Nephron (organoid): ENCODE measurements at regions not wholly inside any gene's neighbourhood (a gene's known extent, or its start where the extent isn't known, plus 50 kb on each side); places are given as distances from the start of the nearest gene placed in this dataset.
A peak's percentile ranks its signal among the peaks of the same experiment; 100 is the strongest.

Source experiments
- H3K27ac Mint-ChIP-seq, 3 experiments: 2 replicates each; pipeline ENCODE4 v1.8.0; 2020; ENCODE audit warnings: mixed read lengths in 3 of 3, mild to moderate bottlenecking in 2 of 3, moderate library complexity in 1 of 3
- H3K27me3 Mint-ChIP-seq: 2 replicates; pipeline ENCODE4 v1.8.0; 2021; ENCODE audit warnings: low read depth, mild to moderate bottlenecking, moderate library complexity, mixed read lengths
- H3K36me3 Mint-ChIP-seq: 2 replicates; pipeline ENCODE4 v1.8.0; 2020; ENCODE audit warnings: low read depth, mixed read lengths
- H3K4me1 Mint-ChIP-seq: 2 replicates; pipeline ENCODE4 v1.8.0; 2020; ENCODE audit warnings: mixed read lengths
- H3K4me3 Mint-ChIP-seq, 3 experiments: 2 replicates each; pipeline ENCODE4 v1.8.0; 2020; ENCODE audit warnings: mild to moderate bottlenecking in 3 of 3, mixed read lengths in 3 of 3, moderate library complexity in 2 of 3
- H3K9me3 Mint-ChIP-seq: 2 replicates; pipeline ENCODE4 v1.8.0; 2020; ENCODE audit warnings: mixed read lengths
- TF ChIP-seq, protein P1 (sequence below), 3 experiments: fragments of 200-600 bp; sonication (generic); IDR thresholded peaks; one replicate each; pipeline ENCODE4 v1.5.0; 2021; ENCODE audit warnings: antibody characterized with exemption in 3 of 3; ENCODE audit not compliant: unreplicated experiment in 3 of 3

DNA sequence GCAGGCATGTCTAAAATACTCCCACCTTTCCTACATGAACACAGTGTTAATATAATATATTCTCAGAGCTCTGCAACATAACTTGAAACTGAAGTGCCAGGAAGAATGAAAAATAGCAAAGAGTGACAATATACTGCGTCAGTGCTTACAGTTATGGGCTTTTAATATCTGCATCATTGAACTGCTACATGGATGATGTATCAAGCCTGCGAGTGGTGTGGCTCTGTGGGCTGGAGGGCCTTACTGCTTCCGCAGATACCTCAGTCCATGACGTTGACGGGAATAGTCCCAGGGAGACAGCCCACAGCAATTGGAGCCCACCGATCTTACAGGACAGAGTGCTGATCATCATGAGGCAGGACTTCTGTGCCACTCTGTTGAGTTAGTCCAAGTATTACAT is 727.0 kb downstream of the NR2F2 start:
- no peaks in the 10 kb centered on the region for H3K27me3 Mint-ChIP-seq
- TF ChIP-seq, protein P1, sequence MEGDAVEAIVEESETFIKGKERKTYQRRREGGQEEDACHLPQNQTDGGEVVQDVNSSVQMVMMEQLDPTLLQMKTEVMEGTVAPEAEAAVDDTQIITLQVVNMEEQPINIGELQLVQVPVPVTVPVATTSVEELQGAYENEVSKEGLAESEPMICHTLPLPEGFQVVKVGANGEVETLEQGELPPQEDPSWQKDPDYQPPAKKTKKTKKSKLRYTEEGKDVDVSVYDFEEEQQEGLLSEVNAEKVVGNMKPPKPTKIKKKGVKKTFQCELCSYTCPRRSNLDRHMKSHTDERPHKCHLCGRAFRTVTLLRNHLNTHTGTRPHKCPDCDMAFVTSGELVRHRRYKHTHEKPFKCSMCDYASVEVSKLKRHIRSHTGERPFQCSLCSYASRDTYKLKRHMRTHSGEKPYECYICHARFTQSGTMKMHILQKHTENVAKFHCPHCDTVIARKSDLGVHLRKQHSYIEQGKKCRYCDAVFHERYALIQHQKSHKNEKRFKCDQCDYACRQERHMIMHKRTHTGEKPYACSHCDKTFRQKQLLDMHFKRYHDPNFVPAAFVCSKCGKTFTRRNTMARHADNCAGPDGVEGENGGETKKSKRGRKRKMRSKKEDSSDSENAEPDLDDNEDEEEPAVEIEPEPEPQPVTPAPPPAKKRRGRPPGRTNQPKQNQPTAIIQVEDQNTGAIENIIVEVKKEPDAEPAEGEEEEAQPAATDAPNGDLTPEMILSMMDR (IDR thresholded peaks at IDR 0.05; ENCODE audit: unreplicated experiment in 3 of 3): no peak
- H3K9me3 Mint-ChIP-seq: no peaks in the 10 kb centered on the region
- no peaks in the 10 kb centered on the region for H3K4me1 Mint-ChIP-seq
- H3K36me3 Mint-ChIP-seq: no peaks in the 10 kb centered on the region
- H3K27ac Mint-ChIP-seq: no peak overlapping the region
- no peak overlapping the region for H3K4me3 Mint-ChIP-seq

DNA sequence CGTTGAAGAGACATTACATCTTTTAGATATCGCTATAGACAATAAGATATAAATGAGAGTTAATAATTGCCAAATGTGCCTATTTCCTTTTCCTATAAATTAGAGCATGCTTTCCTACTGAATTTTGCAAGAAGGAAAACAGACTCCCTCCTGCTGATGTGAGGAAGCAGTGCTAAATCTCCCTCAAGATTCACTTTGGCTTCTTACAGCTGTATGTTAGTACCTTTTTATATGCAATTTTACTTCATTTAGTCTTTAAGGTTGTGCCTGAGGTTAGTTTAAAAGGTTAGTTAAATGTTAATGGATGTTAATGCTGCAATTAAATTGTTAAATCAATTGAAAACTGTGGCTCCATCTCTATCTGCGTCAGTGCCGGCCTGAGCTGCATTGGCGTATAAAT is 728.8 kb downstream of the NR2F2 start:
- Mint-ChIP-seq H3K9me3 (no peaks in the 10 kb centered on the region), H3K27ac (peak overlapping the region in 1 of 3 experiments; percentile 57), H3K27me3 (no peaks in the 10 kb centered on the region), H3K36me3 (no peaks in the 10 kb centered on the region), H3K4me3 (no peak overlapping the region), H3K4me1 (no peaks in the 10 kb centered on the region)
- TF ChIP-seq, protein P1 (IDR thresholded peaks at IDR 0.05; ENCODE audit: unreplicated experiment in 3 of 3): no peak

DNA sequence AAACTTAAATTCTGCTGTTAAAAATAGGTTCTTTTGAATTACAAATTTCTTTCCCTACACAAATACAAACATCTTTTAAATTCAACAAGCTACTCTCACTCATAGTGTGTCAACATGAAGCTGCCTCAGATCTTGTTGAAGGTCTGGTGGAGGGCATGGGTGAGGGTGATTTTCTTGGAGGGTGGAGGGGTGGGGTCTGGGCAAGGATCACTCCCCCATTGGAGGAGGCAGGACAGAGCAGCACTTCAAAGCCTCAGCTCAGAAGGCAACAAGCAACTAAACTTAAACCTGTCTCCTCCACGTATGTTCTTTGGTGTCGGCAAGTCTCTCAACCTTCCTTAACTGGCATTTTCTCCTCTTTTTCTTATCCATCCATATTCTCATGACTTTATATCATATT is 730.9 kb downstream of the NR2F2 start:
- no peaks in the 10 kb centered on the region for H3K36me3 Mint-ChIP-seq
- no peaks in the 10 kb centered on the region for H3K27me3 Mint-ChIP-seq
- no peaks in the 10 kb centered on the region for H3K4me1 Mint-ChIP-seq
- no peak overlapping the region for H3K27ac Mint-ChIP-seq
- H3K4me3 Mint-ChIP-seq: no peak overlapping the region
- TF ChIP-seq, protein P1 (IDR thresholded peaks at IDR 0.05; ENCODE audit: unreplicated experiment in 3 of 3): no peak
- peaks cover 3% of the 10 kb centered on the region for H3K9me3 Mint-ChIP-seq

DNA sequence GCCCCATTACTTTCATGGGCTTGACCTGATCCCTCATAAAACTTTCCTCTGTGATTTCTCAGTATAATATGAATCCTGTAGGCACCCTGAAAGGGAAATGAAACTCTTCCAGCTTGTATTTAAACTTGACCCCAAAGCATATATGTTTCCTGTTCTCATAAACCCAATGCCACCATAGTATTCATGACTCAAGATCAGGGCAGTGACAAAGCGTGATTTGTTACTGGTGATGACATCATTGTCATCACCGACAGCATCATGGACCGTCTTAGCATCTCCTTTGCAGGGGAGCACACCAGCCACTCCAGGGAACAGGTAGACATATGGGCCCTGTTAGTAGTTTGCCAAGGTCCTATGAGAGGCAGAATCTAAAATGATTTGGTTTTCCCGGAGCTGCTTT is 741.2 kb downstream of the NR2F2 start:
- no peaks in the 10 kb centered on the region for H3K36me3 Mint-ChIP-seq
- TF ChIP-seq, protein P1 (IDR thresholded peaks at IDR 0.05; ENCODE audit: unreplicated experiment in 3 of 3): no peak

DNA sequence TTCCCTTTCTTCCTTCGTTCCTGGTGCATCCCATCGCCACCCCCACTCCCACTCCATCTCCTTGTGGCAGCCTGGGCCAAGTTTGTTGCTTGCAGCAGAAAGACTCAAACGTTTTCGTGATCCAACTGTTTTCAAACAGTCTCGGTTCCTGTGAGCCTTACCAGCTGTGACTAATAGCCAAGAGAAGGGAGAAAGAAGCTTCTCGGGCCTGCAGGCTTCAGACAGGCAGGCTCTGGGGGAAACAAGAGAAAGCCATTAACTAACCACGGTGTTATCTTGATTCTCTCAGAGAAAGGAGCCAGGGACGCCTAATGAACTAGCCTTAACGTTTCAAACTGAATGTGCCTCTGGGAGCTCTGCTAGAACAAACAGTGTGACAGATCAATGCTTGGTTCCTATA is 742.0 kb downstream of the NR2F2 start:
- TF ChIP-seq, protein P1 (IDR thresholded peaks at IDR 0.05; ENCODE audit: unreplicated experiment in 3 of 3): no peak
- H3K4me3 Mint-ChIP-seq: no peak overlapping the region
- peaks cover 7% of the 10 kb centered on the region for H3K9me3 Mint-ChIP-seq
- H3K4me1 Mint-ChIP-seq: peaks cover 8% of the 10 kb centered on the region
- peak overlapping the region; percentile 31 to 74 (median 74) for H3K27ac Mint-ChIP-seq
- H3K27me3 Mint-ChIP-seq: no peaks in the 10 kb centered on the region
- no peaks in the 10 kb centered on the region for H3K36me3 Mint-ChIP-seq

More for the DNA sequence above, 741.2 kb downstream of the NR2F2 start:
- Mint-ChIP-seq H3K4me3 (no peak overlapping the region), H3K4me1 (peaks cover 8% of the 10 kb centered on the region), H3K27ac (no peak overlapping the region), H3K9me3 (peaks cover 7% of the 10 kb centered on the region), H3K27me3 (no peaks in the 10 kb centered on the region)

DNA sequence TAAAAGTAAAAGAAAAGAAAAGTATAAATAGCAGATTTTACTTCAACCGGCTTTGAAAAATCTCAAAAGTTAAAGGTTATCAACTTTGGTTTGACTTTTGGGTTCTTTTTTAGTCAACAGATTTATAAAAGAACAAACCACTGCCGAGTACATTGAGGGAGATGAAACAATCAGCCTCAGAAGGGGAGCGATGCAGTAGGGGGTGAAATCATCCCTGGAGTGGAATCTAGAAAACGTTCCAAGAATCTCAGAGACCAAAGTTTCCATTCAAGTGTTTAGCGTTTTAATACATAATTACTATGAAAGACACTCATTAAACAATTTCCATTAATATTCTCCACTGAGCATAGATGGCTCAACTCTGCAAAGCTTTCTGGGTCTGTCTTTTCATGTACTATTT is 745.5 kb downstream of the NR2F2 start:
- Mint-ChIP-seq H3K27me3 (no peaks in the 10 kb centered on the region), H3K36me3 (no peaks in the 10 kb centered on the region), H3K27ac (no peak overlapping the region), H3K4me1 (peaks cover 22% of the 10 kb centered on the region), H3K9me3 (peaks cover 7% of the 10 kb centered on the region), H3K4me3 (no peak overlapping the region)
- TF ChIP-seq, protein P1 (IDR thresholded peaks at IDR 0.05; ENCODE audit: unreplicated experiment in 3 of 3): no peak
